ENCODE measurements at regions not wholly inside any gene's neighbourhood (a gene's known extent, or its start where the extent isn't known, plus 50 kb on each side); places are given as distances from the start of the nearest gene placed in this dataset.

- H3K27ac Mint-ChIP-seq (ENCODE audit: unreplicated experiment) = no peak overlapping the region
Measured at GRCh38 chr18:10312326-10313015, 142.0 kb upstream of the APCDD1 start.

GRCh38 chr18:10313016-10313342 is 141.5 kb upstream of the APCDD1 start:
- H3K9me3 ChIP-seq (ENCODE audit: insufficient read depth, low read depth, low read length) = no peaks in the 10 kb centered on the region
- no peaks in the 10 kb centered on the region for H3K36me3 Mint-ChIP-seq (ENCODE audit: low read depth, unreplicated experiment)
- H2AFZ ChIP-seq (ENCODE audit: low read depth, low read length) = no peak overlapping the region
- TF ChIP-seq CTCF (IDR thresholded peaks at IDR 0.05; ENCODE audit: insufficient read depth, low read depth, low read length) = no peak
- no peak for TF ChIP-seq EZH2 (IDR thresholded peaks at IDR 0.05; ENCODE audit: insufficient read depth, low read length)
- no peak overlapping the region for H3K4me3 Mint-ChIP-seq (ENCODE audit: unreplicated experiment)
- FAIRE-seq = no peak
- no peak overlapping the region for H3K4me3 ChIP-seq (ENCODE audit: insufficient read depth, low read depth, low read length)
- H3K27me3 ChIP-seq (ENCODE audit: insufficient read depth, low read length) = no peaks in the 10 kb centered on the region
- H3K4me1 Mint-ChIP-seq (ENCODE audit: low read depth, unreplicated experiment) = peaks cover 5% of the 10 kb centered on the region
- no peak overlapping the region for H3K27ac Mint-ChIP-seq (ENCODE audit: unreplicated experiment)
- no peaks in the 10 kb centered on the region for H3K4me1 ChIP-seq (ENCODE audit: insufficient read depth, low read length)
- H3K9ac ChIP-seq (ENCODE audit: low read length) = no peak overlapping the region
- H3K36me3 ChIP-seq (ENCODE audit: insufficient read depth, low read length) = no peaks in the 10 kb centered on the region
- DNase-seq (ENCODE audit: low read depth) = no peak
- no peak overlapping the region for H3K4me2 ChIP-seq (ENCODE audit: low read length)
- no peaks in the 10 kb centered on the region for H4K20me1 ChIP-seq (ENCODE audit: insufficient read depth, low read length)
- H3K9me3 Mint-ChIP-seq (ENCODE audit: unreplicated experiment) = no peaks in the 10 kb centered on the region
- H3K79me2 ChIP-seq (ENCODE audit: insufficient read depth, low read length) = no peaks in the 10 kb centered on the region
- H3K27me3 Mint-ChIP-seq (ENCODE audit: low read depth, unreplicated experiment) = peaks cover 11% of the 10 kb centered on the region
- H3K27ac ChIP-seq (ENCODE audit: low read depth, low read length) = no peak overlapping the region

More at GRCh38 chr18:10312326-10313015, 142.0 kb upstream of the APCDD1 start:
- no peak overlapping the region for H3K27ac ChIP-seq (ENCODE audit: low read depth, low read length)
- no peaks in the 10 kb centered on the region for H3K9me3 ChIP-seq (ENCODE audit: insufficient read depth, low read depth, low read length)
- DNase-seq (ENCODE audit: low read depth) (no peak), FAIRE-seq (no peak)
- H3K36me3 ChIP-seq (ENCODE audit: insufficient read depth, low read length) = no peaks in the 10 kb centered on the region
- no peaks in the 10 kb centered on the region for H3K27me3 ChIP-seq (ENCODE audit: insufficient read depth, low read length)
- Mint-ChIP-seq H3K9me3 (ENCODE audit: unreplicated experiment) (no peaks in the 10 kb centered on the region), H3K36me3 (ENCODE audit: low read depth, unreplicated experiment) (no peaks in the 10 kb centered on the region), H3K27me3 (ENCODE audit: low read depth, unreplicated experiment) (peaks cover 11% of the 10 kb centered on the region), H3K4me1 (ENCODE audit: low read depth, unreplicated experiment) (peaks cover 7% of the 10 kb centered on the region), H3K4me3 (ENCODE audit: unreplicated experiment) (no peak overlapping the region)
- no peak overlapping the region for H2AFZ ChIP-seq (ENCODE audit: low read depth, low read length)
- H3K4me2 ChIP-seq (ENCODE audit: low read length) = no peak overlapping the region
- H4K20me1 ChIP-seq (ENCODE audit: insufficient read depth, low read length) = no peaks in the 10 kb centered on the region
- TF ChIP-seq EZH2 (IDR thresholded peaks at IDR 0.05; ENCODE audit: insufficient read depth, low read length) = no peak
- TF ChIP-seq CTCF (IDR thresholded peaks at IDR 0.05; ENCODE audit: insufficient read depth, low read depth, low read length) = no peak
- no peak overlapping the region for H3K4me3 ChIP-seq (ENCODE audit: insufficient read depth, low read depth, low read length)
- no peaks in the 10 kb centered on the region for H3K4me1 ChIP-seq (ENCODE audit: insufficient read depth, low read length)
- H3K9ac ChIP-seq (ENCODE audit: low read length) = no peak overlapping the region
- no peaks in the 10 kb centered on the region for H3K79me2 ChIP-seq (ENCODE audit: insufficient read depth, low read length)

GRCh38 chr18:10314066-10314465 is 140.4 kb upstream of the APCDD1 start:
- no peak for DNase-seq (ENCODE audit: low read depth)
- no peak overlapping the region for H3K4me3 Mint-ChIP-seq (ENCODE audit: unreplicated experiment)
- no peak overlapping the region for H2AFZ ChIP-seq (ENCODE audit: low read depth, low read length)
- H3K9me3 Mint-ChIP-seq (ENCODE audit: unreplicated experiment) = no peaks in the 10 kb centered on the region
- H3K9ac ChIP-seq (ENCODE audit: low read length) = no peak overlapping the region
- no peak overlapping the region for H3K4me2 ChIP-seq (ENCODE audit: low read length)
- H3K27ac ChIP-seq (ENCODE audit: low read depth, low read length) = no peak overlapping the region
- no peaks in the 10 kb centered on the region for H3K4me1 ChIP-seq (ENCODE audit: insufficient read depth, low read length)
- peaks cover 11% of the 10 kb centered on the region for H3K27me3 Mint-ChIP-seq (ENCODE audit: low read depth, unreplicated experiment)
- no peaks in the 10 kb centered on the region for H3K9me3 ChIP-seq (ENCODE audit: insufficient read depth, low read depth, low read length)
- no peaks in the 10 kb centered on the region for H3K79me2 ChIP-seq (ENCODE audit: insufficient read depth, low read length)
- no peaks in the 10 kb centered on the region for H3K36me3 Mint-ChIP-seq (ENCODE audit: low read depth, unreplicated experiment)
- peaks cover 7% of the 10 kb centered on the region for H3K4me1 Mint-ChIP-seq (ENCODE audit: low read depth, unreplicated experiment)
- H3K27me3 ChIP-seq (ENCODE audit: insufficient read depth, low read length) = no peaks in the 10 kb centered on the region
- no peak overlapping the region for H3K4me3 ChIP-seq (ENCODE audit: insufficient read depth, low read depth, low read length)
- H3K36me3 ChIP-seq (ENCODE audit: insufficient read depth, low read length) = no peaks in the 10 kb centered on the region
- TF ChIP-seq CTCF (IDR thresholded peaks at IDR 0.05; ENCODE audit: insufficient read depth, low read depth, low read length) = no peak
- no peak for TF ChIP-seq EZH2 (IDR thresholded peaks at IDR 0.05; ENCODE audit: insufficient read depth, low read length)
- no peak for FAIRE-seq
- H4K20me1 ChIP-seq (ENCODE audit: insufficient read depth, low read length) = no peaks in the 10 kb centered on the region
- H3K27ac Mint-ChIP-seq (ENCODE audit: unreplicated experiment) = no peak overlapping the region

Data from astrocyte (in vitro differentiated cells and primary cell).